ENCODE measurements at regions not wholly inside any gene's neighbourhood (a gene's known extent, or its start where the extent isn't known, plus 50 kb on each side); places are given as distances from the start of the nearest gene placed in this dataset.

GRCh38 chr2:109679626-109680025 lies 65.5 kb downstream of the SOWAHC start:
- no peak overlapping the region for H3K27ac ChIP-seq (ENCODE audit: low read depth, low read length)
- no peak overlapping the region for H3K9ac ChIP-seq (ENCODE audit: low read depth in 1 of 3, low read length in 3 of 3)
- peaks cover 0 to 5% (median 0%) of the 10 kb centered on the region in 3 donors for H3K27me3 ChIP-seq (ENCODE audit: control insufficient read depth in 3 of 3, insufficient read depth in 3 of 3, low read length in 3 of 3)

GRCh38 chr2:109680523-109681297 lies 66.5 kb downstream of the SOWAHC start:
- H3K27ac ChIP-seq (ENCODE audit: low read depth, low read length) = no peak overlapping the region
- H3K36me3 ChIP-seq (ENCODE audit: control insufficient read depth in 3 of 3, insufficient read depth in 3 of 3, low read length in 3 of 3) = no peaks in the 10 kb centered on the region
- no peak overlapping the region for H3K9ac ChIP-seq (ENCODE audit: low read depth in 1 of 3, low read length in 3 of 3)
- no peak overlapping the region for H3K4me3 ChIP-seq (ENCODE audit: low read length in 3 of 3)
- no peaks in the 10 kb centered on the region for H3K4me1 ChIP-seq (ENCODE audit: control insufficient read depth in 3 of 3, insufficient read depth in 3 of 3, low read length in 3 of 3)
- peaks cover 0 to 5% (median 0%) of the 10 kb centered on the region in 3 donors for H3K27me3 ChIP-seq (ENCODE audit: control insufficient read depth in 3 of 3, insufficient read depth in 3 of 3, low read length in 3 of 3)
- no peaks in the 10 kb centered on the region for H3K9me3 ChIP-seq (ENCODE audit: control insufficient read depth in 3 of 3, low read length in 3 of 3)

More at GRCh38 chr2:109679626-109680025, 65.5 kb downstream of the SOWAHC start:
- Histone ChIP-seq H3K4me1 (ENCODE audit: control insufficient read depth in 3 of 3, insufficient read depth in 3 of 3, low read length in 3 of 3) (no peaks in the 10 kb centered on the region), H3K4me3 (ENCODE audit: low read length in 3 of 3) (no peak overlapping the region), H3K36me3 (ENCODE audit: control insufficient read depth in 3 of 3, insufficient read depth in 3 of 3, low read length in 3 of 3) (no peaks in the 10 kb centered on the region), H3K9me3 (ENCODE audit: control insufficient read depth in 3 of 3, low read length in 3 of 3) (no peaks in the 10 kb centered on the region)

GRCh38 chr2:109681633-109682380 lies 67.6 kb downstream of the SOWAHC start:
- no peaks in the 10 kb centered on the region for H3K36me3 ChIP-seq (ENCODE audit: control insufficient read depth in 3 of 3, insufficient read depth in 3 of 3, low read length in 3 of 3)
- no peaks in the 10 kb centered on the region for H3K4me1 ChIP-seq (ENCODE audit: control insufficient read depth in 3 of 3, insufficient read depth in 3 of 3, low read length in 3 of 3)
- H3K27me3 ChIP-seq (ENCODE audit: control insufficient read depth in 3 of 3, insufficient read depth in 3 of 3, low read length in 3 of 3) = peaks cover 0 to 5% (median 0%) of the 10 kb centered on the region in 3 donors
- H3K9me3 ChIP-seq (ENCODE audit: control insufficient read depth in 3 of 3, low read length in 3 of 3) = no peaks in the 10 kb centered on the region
- H3K4me3 ChIP-seq (ENCODE audit: low read length in 3 of 3) = no peak overlapping the region
- H3K27ac ChIP-seq (ENCODE audit: low read depth, low read length) = peak overlapping the region; percentile 4
- H3K9ac ChIP-seq (ENCODE audit: low read depth in 1 of 3, low read length in 3 of 3) = no peak overlapping the region

GRCh38 chr2:109683452-109683851 lies 69.3 kb downstream of the SOWAHC start:
- H3K27me3 ChIP-seq (ENCODE audit: control insufficient read depth in 3 of 3, insufficient read depth in 3 of 3, low read length in 3 of 3) = peaks cover 0 to 4% (median 0%) of the 10 kb centered on the region in 3 donors
- no peaks in the 10 kb centered on the region for H3K9me3 ChIP-seq (ENCODE audit: control insufficient read depth in 3 of 3, low read length in 3 of 3)
- no peak overlapping the region for H3K27ac ChIP-seq (ENCODE audit: low read depth, low read length)
- H3K9ac ChIP-seq (ENCODE audit: low read depth in 1 of 3, low read length in 3 of 3) = no peak overlapping the region
- no peaks in the 10 kb centered on the region for H3K4me1 ChIP-seq (ENCODE audit: control insufficient read depth in 3 of 3, insufficient read depth in 3 of 3, low read length in 3 of 3)
- no peak overlapping the region for H3K4me3 ChIP-seq (ENCODE audit: low read length in 3 of 3)
- no peaks in the 10 kb centered on the region for H3K36me3 ChIP-seq (ENCODE audit: control insufficient read depth in 3 of 3, insufficient read depth in 3 of 3, low read length in 3 of 3)

GRCh38 chr2:109685453-109685852 lies 71.3 kb downstream of the SOWAHC start:
- no peaks in the 10 kb centered on the region for H3K9me3 ChIP-seq (ENCODE audit: control insufficient read depth in 3 of 3, low read length in 3 of 3)
- H3K27ac ChIP-seq (ENCODE audit: low read depth, low read length) = no peak overlapping the region
- H3K4me3 ChIP-seq (ENCODE audit: low read length in 3 of 3) = no peak overlapping the region
- no peaks in the 10 kb centered on the region for H3K36me3 ChIP-seq (ENCODE audit: control insufficient read depth in 3 of 3, insufficient read depth in 3 of 3, low read length in 3 of 3)
- H3K4me1 ChIP-seq (ENCODE audit: control insufficient read depth in 3 of 3, insufficient read depth in 3 of 3, low read length in 3 of 3) = peaks cover 4 to 7% (median 5%) of the 10 kb centered on the region in 3 donors
- no peaks in the 10 kb centered on the region for H3K27me3 ChIP-seq (ENCODE audit: control insufficient read depth in 3 of 3, insufficient read depth in 3 of 3, low read length in 3 of 3)
- no peak overlapping the region for H3K9ac ChIP-seq (ENCODE audit: low read depth in 1 of 3, low read length in 3 of 3)

- Histone ChIP-seq H3K4me3 (ENCODE audit: low read length in 3 of 3) (no peak overlapping the region), H3K9me3 (ENCODE audit: control insufficient read depth in 3 of 3, low read length in 3 of 3) (no peaks in the 10 kb centered on the region), H3K4me1 (ENCODE audit: control insufficient read depth in 3 of 3, insufficient read depth in 3 of 3, low read length in 3 of 3) (peaks cover 11 to 18% (median 15%) of the 10 kb centered on the region in 3 donors), H3K9ac (ENCODE audit: low read depth in 1 of 3, low read length in 3 of 3) (no peak overlapping the region), H3K36me3 (ENCODE audit: control insufficient read depth in 3 of 3, insufficient read depth in 3 of 3, low read length in 3 of 3) (no peaks in the 10 kb centered on the region), H3K27me3 (ENCODE audit: control insufficient read depth in 3 of 3, insufficient read depth in 3 of 3, low read length in 3 of 3) (no peaks in the 10 kb centered on the region), H3K27ac (ENCODE audit: low read depth, low read length) (no peak overlapping the region)
These were observed 72.8 kb downstream of the SOWAHC start for GRCh38 chr2:109686921-109687320.

GRCh38 chr2:109689182-109689930 lies 75.2 kb downstream of the SOWAHC start:
- peaks cover 11 to 18% (median 15%) of the 10 kb centered on the region in 3 donors for H3K4me1 ChIP-seq (ENCODE audit: control insufficient read depth in 3 of 3, insufficient read depth in 3 of 3, low read length in 3 of 3)
- H3K4me3 ChIP-seq (ENCODE audit: low read length in 3 of 3) = no peak overlapping the region
- no peaks in the 10 kb centered on the region for H3K36me3 ChIP-seq (ENCODE audit: control insufficient read depth in 3 of 3, insufficient read depth in 3 of 3, low read length in 3 of 3)
- no peaks in the 10 kb centered on the region for H3K9me3 ChIP-seq (ENCODE audit: control insufficient read depth in 3 of 3, low read length in 3 of 3)
- H3K27me3 ChIP-seq (ENCODE audit: control insufficient read depth in 3 of 3, insufficient read depth in 3 of 3, low read length in 3 of 3) = no peaks in the 10 kb centered on the region
- H3K27ac ChIP-seq (ENCODE audit: low read depth, low read length) = no peak overlapping the region
- H3K9ac ChIP-seq (ENCODE audit: low read depth in 1 of 3, low read length in 3 of 3) = no peak overlapping the region

- H3K27ac ChIP-seq (ENCODE audit: low read depth, low read length) = peak overlapping the region; percentile 87
- H3K4me1 ChIP-seq (ENCODE audit: control insufficient read depth in 3 of 3, insufficient read depth in 3 of 3, low read length in 3 of 3) = peaks cover 11 to 18% (median 15%) of the 10 kb centered on the region in 3 donors
These were observed 75.8 kb downstream of the SOWAHC start for GRCh38 chr2:109689973-109690372.

GRCh38 chr2:109690457-109690821 lies 76.3 kb downstream of the SOWAHC start:
- no peaks in the 10 kb centered on the region for H3K27me3 ChIP-seq (ENCODE audit: control insufficient read depth in 3 of 3, insufficient read depth in 3 of 3, low read length in 3 of 3)
- peaks cover 11 to 18% (median 15%) of the 10 kb centered on the region in 3 donors for H3K4me1 ChIP-seq (ENCODE audit: control insufficient read depth in 3 of 3, insufficient read depth in 3 of 3, low read length in 3 of 3)
- peak overlapping the region; percentile 87 for H3K27ac ChIP-seq (ENCODE audit: low read depth, low read length)
- H3K9me3 ChIP-seq (ENCODE audit: control insufficient read depth in 3 of 3, low read length in 3 of 3) = no peaks in the 10 kb centered on the region
- H3K4me3 ChIP-seq (ENCODE audit: low read length in 3 of 3) = no peak overlapping the region
- H3K36me3 ChIP-seq (ENCODE audit: control insufficient read depth in 3 of 3, insufficient read depth in 3 of 3, low read length in 3 of 3) = no peaks in the 10 kb centered on the region
- H3K9ac ChIP-seq (ENCODE audit: low read depth in 1 of 3, low read length in 3 of 3) = no peak overlapping the region

More at GRCh38 chr2:109689973-109690372, 75.8 kb downstream of the SOWAHC start:
- Histone ChIP-seq H3K36me3 (ENCODE audit: control insufficient read depth in 3 of 3, insufficient read depth in 3 of 3, low read length in 3 of 3) (no peaks in the 10 kb centered on the region), H3K9me3 (ENCODE audit: control insufficient read depth in 3 of 3, low read length in 3 of 3) (no peaks in the 10 kb centered on the region), H3K4me3 (ENCODE audit: low read length in 3 of 3) (no peak overlapping the region), H3K27me3 (ENCODE audit: control insufficient read depth in 3 of 3, insufficient read depth in 3 of 3, low read length in 3 of 3) (no peaks in the 10 kb centered on the region), H3K9ac (ENCODE audit: low read depth in 1 of 3, low read length in 3 of 3) (no peak overlapping the region)
